SK-N-SH (cell line): ENCODE measurements at regions not wholly inside any gene's neighbourhood (a gene's known extent, or its start where the extent isn't known, plus 50 kb on each side); places are given as distances from the start of the nearest gene placed in this dataset.

ENCODE experiments used
- CHD2 ChIP-seq: fragments of 150-350 bp; IDR thresholded peaks from 2 replicates; pipeline ENCODE4 v1.6.1; 2018; ENCODE audit warnings: low read length; ENCODE audit not compliant: partially characterized antibody
- ELF1 ChIP-seq: IDR thresholded peaks from 2 replicates; pipeline ENCODE4 v1.4.0; 2012
- EP300 ChIP-seq, 2 experiments: IDR thresholded peaks; 2 replicates each; pipeline versions ENCODE4 v1.4.0 to v1.6.1; 2012; ENCODE audit warnings: borderline replicate concordance in 1 of 2, low read depth in 1 of 2, low read length in 1 of 2
- FOXJ3 ChIP-seq: sonication (generic); formaldehyde crosslinking; IDR thresholded peaks from 2 replicates; pipeline ENCODE4 v1.5.1; 2020; ENCODE audit warnings: mild to moderate bottlenecking, missing genetic modification reagents
- POLR2AphosphoS5 ChIP-seq: IDR thresholded peaks from 2 replicates; pipeline ENCODE4 v1.6.1; 2012; ENCODE audit warnings: low read depth, low read length
- SMC3 ChIP-seq: IDR thresholded peaks from 2 replicates; pipeline ENCODE4 v1.6.1; 2012; ENCODE audit warnings: low read depth, low read length, improper control_type of control experiment
- TCF12 ChIP-seq: IDR thresholded peaks from 2 replicates; pipeline ENCODE4 v1.4.0; 2012
- YY1 ChIP-seq: IDR thresholded peaks from 2 replicates; pipeline ENCODE4 v1.4.0; 2012; ENCODE audit warnings: low read depth, mild to moderate bottlenecking
- TF ChIP-seq, protein P1 (sequence below): fragments of 200-600 bp; sonication (generic); IDR thresholded peaks from 2 replicates; pipeline ENCODE4 v1.6.1; 2017; ENCODE audit warnings: antibody characterized with exemption, mild to moderate bottlenecking, moderate library complexity
- TF ChIP-seq, protein P2 (sequence below): IDR thresholded peaks from 2 replicates; pipeline ENCODE4 v1.4.0; 2012; ENCODE audit warnings: low read depth, borderline replicate concordance

DNA sequence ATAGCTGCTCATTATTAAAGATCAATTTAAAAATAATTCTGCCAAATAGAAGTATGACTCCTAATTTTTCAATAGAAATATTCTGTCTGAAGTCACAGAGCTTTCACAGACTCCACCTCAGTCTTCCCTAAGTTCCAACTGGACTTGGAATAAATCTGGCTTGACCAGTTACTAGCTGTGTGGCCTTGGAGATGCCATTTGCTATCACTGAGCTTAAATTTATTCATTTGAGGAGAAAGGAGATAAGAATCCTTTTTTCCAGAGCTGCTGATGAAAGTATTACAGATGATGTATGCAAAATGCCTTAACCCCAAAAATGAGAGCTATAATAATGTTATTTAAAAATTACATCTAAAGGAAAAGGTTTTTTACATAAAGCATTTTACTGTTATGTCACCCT lies 125.0 kb downstream of the GJA1 start:
- TF ChIP-seq, protein P1, sequence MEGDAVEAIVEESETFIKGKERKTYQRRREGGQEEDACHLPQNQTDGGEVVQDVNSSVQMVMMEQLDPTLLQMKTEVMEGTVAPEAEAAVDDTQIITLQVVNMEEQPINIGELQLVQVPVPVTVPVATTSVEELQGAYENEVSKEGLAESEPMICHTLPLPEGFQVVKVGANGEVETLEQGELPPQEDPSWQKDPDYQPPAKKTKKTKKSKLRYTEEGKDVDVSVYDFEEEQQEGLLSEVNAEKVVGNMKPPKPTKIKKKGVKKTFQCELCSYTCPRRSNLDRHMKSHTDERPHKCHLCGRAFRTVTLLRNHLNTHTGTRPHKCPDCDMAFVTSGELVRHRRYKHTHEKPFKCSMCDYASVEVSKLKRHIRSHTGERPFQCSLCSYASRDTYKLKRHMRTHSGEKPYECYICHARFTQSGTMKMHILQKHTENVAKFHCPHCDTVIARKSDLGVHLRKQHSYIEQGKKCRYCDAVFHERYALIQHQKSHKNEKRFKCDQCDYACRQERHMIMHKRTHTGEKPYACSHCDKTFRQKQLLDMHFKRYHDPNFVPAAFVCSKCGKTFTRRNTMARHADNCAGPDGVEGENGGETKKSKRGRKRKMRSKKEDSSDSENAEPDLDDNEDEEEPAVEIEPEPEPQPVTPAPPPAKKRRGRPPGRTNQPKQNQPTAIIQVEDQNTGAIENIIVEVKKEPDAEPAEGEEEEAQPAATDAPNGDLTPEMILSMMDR = no peak
- TF ChIP-seq FOXJ3 (no peak), POLR2AphosphoS5 (no peak), ELF1 (no peak), EP300 (IDR thresholded peaks at IDR 0.05; ENCODE audit: borderline replicate concordance in 1 of 2, low read depth in 1 of 2, low read length in 1 of 2) (no peak), SMC3 (no peak), YY1 (no peak), CHD2 (no peak), TCF12 (no peak)
- TF ChIP-seq, protein P2, sequence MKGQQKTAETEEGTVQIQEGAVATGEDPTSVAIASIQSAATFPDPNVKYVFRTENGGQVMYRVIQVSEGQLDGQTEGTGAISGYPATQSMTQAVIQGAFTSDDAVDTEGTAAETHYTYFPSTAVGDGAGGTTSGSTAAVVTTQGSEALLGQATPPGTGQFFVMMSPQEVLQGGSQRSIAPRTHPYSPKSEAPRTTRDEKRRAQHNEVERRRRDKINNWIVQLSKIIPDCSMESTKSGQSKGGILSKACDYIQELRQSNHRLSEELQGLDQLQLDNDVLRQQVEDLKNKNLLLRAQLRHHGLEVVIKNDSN = no peak
